HepG2 (cell line): ENCODE measurements at regions not wholly inside any gene's neighbourhood (a gene's known extent, or its start where the extent isn't known, plus 50 kb on each side); places are given as distances from the start of the nearest gene placed in this dataset.

Experiments
- ATAC-seq: fragments of 200-7000 bp; cut with Tn5 transposase; 3 replicates; pipeline ENCODE4 v1.9.1; 2020; ENCODE audit warnings: mild to moderate bottlenecking, moderate library complexity
- BruUV-seq: library from RNA; stranded (reverse); fragments of 400-500 nt; replicated peaks from 2 replicates; lab custom pipeline; 2021; lab: Mats Ljungman, UMichigan
- CTCF ChIA-PET: fragments of 300-600 bp; formaldehyde crosslinking; extraction: SDS; loops from one replicate; lab custom pipeline; 2021; ENCODE audit warnings: low total read pairs, inconsistent platforms, low intra/inter-chr PET ratio; lab: Yijun Ruan, JAX
- POLR2A ChIA-PET: fragments of 350-600 bp; sonication (Branson Sonifier 250); formaldehyde crosslinking; loops from one replicate; lab custom pipeline; 2020; ENCODE audit warnings: antibody characterized with exemption, inconsistent platforms; lab: Yijun Ruan, JAX
- DNase-seq: peaks from one replicate; pipeline ENCODE4 v3.0.0-alpha.2; 2015; ENCODE audit warnings: low spot score
- FAIRE-seq: peaks from 3 replicates; lab custom pipeline; 2011; peaks lifted over from hg19 to GRCh38; lab: Jason Lieb, UNC
- H2AFZ ChIP-seq: one replicate; pipeline ENCODE4 v1.6.1; 2011; ENCODE audit warnings: low read length, inconsistent platforms
- H3K27ac ChIP-seq: fragments of 300-600 bp; 3 replicates; pipeline ENCODE4 v1.8.0; 2011; ENCODE audit warnings: mixed run types, mild to moderate bottlenecking, mixed read lengths, low read length, inconsistent platforms; ENCODE audit not compliant: insufficient read depth; ENCODE audit errors: extremely low read length
- H3K27me3 ChIP-seq, 2 experiments: fragments of 200-600 bp in 1 of 2; 2 replicates in 1 of 2; 3 replicates in 1 of 2; pipeline versions ENCODE4 v1.6.0 to v1.8.0; 2011; ENCODE audit warnings: low read length in 2 of 2, mild to moderate bottlenecking in 2 of 2, moderate library complexity in 2 of 2, inconsistent platforms in 1 of 2; ENCODE audit not compliant: insufficient read depth in 2 of 2, control insufficient read depth in 1 of 2
- H3K36me3 ChIP-seq, 2 experiments: fragments of 200-600 bp in 1 of 2; replicated peaks in 1 of 2; 2 replicates in 1 of 2; 3 replicates in 1 of 2; pipeline versions ENCODE4 v1.5.1 to v1.8.0; 2011; ENCODE audit warnings: low read length in 2 of 2, inconsistent platforms in 1 of 2; ENCODE audit not compliant: insufficient read depth in 2 of 2, control insufficient read depth in 1 of 2
- H3K4me1 ChIP-seq: 2 replicates; pipeline ENCODE4 v1.5.1; 2012; ENCODE audit warnings: low read length, inconsistent platforms; ENCODE audit not compliant: insufficient read depth
- H3K4me2 ChIP-seq: 2 replicates; pipeline ENCODE4 v1.6.0; 2011; ENCODE audit warnings: low read depth, low read length, inconsistent platforms
- H3K4me3 ChIP-seq, 3 experiments: fragments of 200-600 bp in 1 of 3; sonication (generic), shearing (Covaris generic) in 1 of 3; replicated peaks in 1 of 3; 2 replicates each; pipeline ENCODE4 v1.5.1; 2011 to 2016; ENCODE audit warnings: low read length in 3 of 3, inconsistent platforms in 2 of 3, low read depth in 2 of 3, mild to moderate bottlenecking in 2 of 3, control low read depth in 1 of 3, mixed read lengths in 1 of 3; ENCODE audit not compliant: insufficient read depth in 1 of 3
- H3K79me2 ChIP-seq: one replicate; pipeline ENCODE4 v1.6.1; 2011; ENCODE audit warnings: low read length, inconsistent platforms; ENCODE audit not compliant: insufficient read depth
- H3K9ac ChIP-seq: 2 replicates; pipeline ENCODE4 v1.6.0; 2011; ENCODE audit warnings: mild to moderate bottlenecking, low read depth, low read length, inconsistent platforms; ENCODE audit not compliant: insufficient read depth
- H3K9me3 ChIP-seq: 2 replicates; pipeline ENCODE4 v1.5.1; 2012; ENCODE audit warnings: mild to moderate bottlenecking, low read length
- H4K20me1 ChIP-seq: 2 replicates; pipeline ENCODE4 v1.6.0; 2011; ENCODE audit warnings: inconsistent platforms, mild to moderate bottlenecking, low read length, moderate library complexity; ENCODE audit not compliant: insufficient read depth
- HMGA1 ChIP-seq: sonication (generic); formaldehyde crosslinking; conservative IDR thresholded peaks from 2 replicates; pipeline ENCODE4 v1.4.0; 2020; ENCODE audit warnings: missing genetic modification reagents
- NONO ChIP-seq, 2 experiments: fragments of 450-650 bp in 1 of 2; sonication (generic) in 1 of 2; formaldehyde crosslinking in 1 of 2; IDR thresholded peaks in 1 of 2; conservative IDR thresholded peaks in 1 of 2; 2 replicates each; pipeline versions ENCODE4 v1.6.1 to v1.8.0; 2017 to 2022; ENCODE audit warnings: mild to moderate bottlenecking in 1 of 2, missing genetic modification reagents in 1 of 2, moderate library complexity in 1 of 2
- NR1H2 ChIP-seq: sonication (generic); formaldehyde crosslinking; IDR thresholded peaks from 2 replicates; pipeline ENCODE4 v1.8.1; 2022; ENCODE audit warnings: low read depth, missing genetic modification reagents, borderline replicate concordance
- NRL ChIP-seq: sonication (generic); formaldehyde crosslinking; IDR thresholded peaks from 2 replicates; pipeline ENCODE4 v1.5.0; 2020; ENCODE audit warnings: missing genetic modification reagents, mild to moderate bottlenecking, moderate library complexity, borderline replicate concordance
- ZNF232 ChIP-seq: sonication (generic); formaldehyde crosslinking; IDR thresholded peaks from 2 replicates; pipeline ENCODE4 v1.4.0; 2020; ENCODE audit warnings: missing genetic modification reagents, borderline replicate concordance
- ZNF296 ChIP-seq: sonication (generic); formaldehyde crosslinking; conservative IDR thresholded peaks from 2 replicates; pipeline ENCODE4 v1.5.0; 2020; ENCODE audit warnings: mild to moderate bottlenecking, missing genetic modification reagents
- ZNF670 ChIP-seq: sonication (generic); formaldehyde crosslinking; IDR thresholded peaks from 2 replicates; pipeline ENCODE4 v1.8.0; 2022; ENCODE audit warnings: mild to moderate bottlenecking, missing genetic modification reagents, borderline replicate concordance
- WGBS: methylation state at CpG from one replicate; pipeline ENCODE4 v1.1.6; 2017; ENCODE audit warnings: low lambda C conversion rate; 5-methylcytosine and 5-hydroxymethylcytosine counted together
- in situ Hi-C: cut with HindIII; loops from 2 replicates; pipeline ENCODE4 v1.10.0; 2017; ENCODE audit warnings: low pct_unique_long_range_greater_than_20kb; ENCODE audit not compliant: extremely low pct_ligation_motif_present
- intact Hi-C: fragments of 100-400 bp; cut with micrococcal nuclease; formaldehyde crosslinking; loops from one replicate; pipeline ENCODE4 v1.10.0; 2022; ENCODE audit not compliant: unreplicated experiment
- TF ChIP-seq, protein P1 (sequence below): IDR thresholded peaks from 2 replicates; pipeline ENCODE4 v1.6.1; 2016; ENCODE audit warnings: low read depth, control low read depth
- TF ChIP-seq, protein P2 (sequence below): sonication (generic); formaldehyde crosslinking; IDR thresholded peaks from 2 replicates; pipeline ENCODE4 v1.5.0; 2020; ENCODE audit warnings: mild to moderate bottlenecking, low read depth, missing genetic modification reagents, borderline replicate concordance
- TF ChIP-seq, protein P3 (sequence below): sonication (generic); formaldehyde crosslinking; IDR thresholded peaks from 2 replicates; pipeline ENCODE4 v1.8.0; 2022; ENCODE audit warnings: missing genetic modification reagents, mild to moderate bottlenecking, borderline replicate concordance

DNA sequence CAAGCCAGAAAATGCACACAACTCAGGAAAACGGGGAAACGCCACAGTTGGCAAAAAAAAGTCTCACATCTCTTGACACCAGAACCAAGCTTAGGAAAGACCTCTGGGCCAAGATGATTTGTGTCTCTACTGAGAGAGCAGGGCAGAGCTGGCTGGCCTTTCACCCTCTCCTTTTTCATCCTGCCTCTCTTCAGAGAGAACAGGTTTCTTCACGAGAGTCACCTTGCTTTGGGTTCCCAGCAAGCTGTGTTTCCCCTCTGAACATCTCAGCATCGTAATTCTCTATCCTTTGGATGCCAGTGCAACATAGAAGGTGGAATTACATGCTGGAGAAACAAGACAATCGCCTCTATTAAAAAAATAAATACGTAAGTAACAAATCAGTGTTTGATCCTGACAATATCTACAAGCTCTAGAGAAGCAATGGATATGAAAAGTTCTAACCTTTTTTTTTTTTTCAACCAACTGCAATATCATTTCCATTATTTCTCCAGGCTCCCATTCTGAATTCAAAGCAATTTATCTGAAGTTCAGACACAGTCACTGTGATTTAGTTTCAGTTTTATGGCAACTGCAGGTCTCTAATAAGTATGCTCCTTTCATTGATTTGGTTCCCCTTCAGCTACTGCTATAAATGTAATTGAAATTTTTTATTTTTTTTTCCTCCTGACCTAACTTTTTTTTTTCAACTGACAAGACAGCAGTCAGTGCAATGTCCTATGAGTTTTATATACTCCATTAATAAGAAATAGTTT lies 708.6 kb downstream of the DTWD2 start:
- Histone ChIP-seq H3K4me1 (no peaks in the 10 kb centered on the region), H2AFZ (peak overlapping the region; percentile 42), H3K9ac (no peak overlapping the region), H3K79me2 (no peaks in the 10 kb centered on the region), H3K4me2 (no peak overlapping the region), H3K4me3 (no peak overlapping the region), H3K27ac (no peak overlapping the region), H4K20me1 (no peaks in the 10 kb centered on the region), H3K36me3 (no peaks in the 10 kb centered on the region), H3K9me3 (no peaks in the 10 kb centered on the region), H3K27me3 (no peaks in the 10 kb centered on the region)
- WGBS: 1% methylated on average over 6 of the region's 6 CpGs
- intact Hi-C loops: no loop called here
- no TSS peak for BruUV-seq
- FAIRE-seq (no peak), ATAC-seq (no peak), DNase-seq (no peak)
- TF ChIP-seq ZNF670 (CRISPR knock-in tag): no peak
- no peak for TF ChIP-seq NONO (IDR thresholded peaks at IDR 0.05)
- TF ChIP-seq NONO (CRISPR knock-in tag; conservative IDR thresholded peaks at IDR 0.05): no peak
- TF ChIP-seq, protein P1, sequence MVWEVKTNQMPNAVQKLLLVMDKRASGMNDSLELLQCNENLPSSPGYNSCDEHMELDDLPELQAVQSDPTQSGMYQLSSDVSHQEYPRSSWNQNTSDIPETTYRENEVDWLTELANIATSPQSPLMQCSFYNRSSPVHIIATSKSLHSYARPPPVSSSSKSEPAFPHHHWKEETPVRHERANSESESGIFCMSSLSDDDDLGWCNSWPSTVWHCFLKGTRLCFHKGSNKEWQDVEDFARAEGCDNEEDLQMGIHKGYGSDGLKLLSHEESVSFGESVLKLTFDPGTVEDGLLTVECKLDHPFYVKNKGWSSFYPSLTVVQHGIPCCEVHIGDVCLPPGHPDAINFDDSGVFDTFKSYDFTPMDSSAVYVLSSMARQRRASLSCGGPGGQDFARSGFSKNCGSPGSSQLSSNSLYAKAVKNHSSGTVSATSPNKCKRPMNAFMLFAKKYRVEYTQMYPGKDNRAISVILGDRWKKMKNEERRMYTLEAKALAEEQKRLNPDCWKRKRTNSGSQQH (CRISPR knock-in tag): no peak
- TF ChIP-seq, protein P2, sequence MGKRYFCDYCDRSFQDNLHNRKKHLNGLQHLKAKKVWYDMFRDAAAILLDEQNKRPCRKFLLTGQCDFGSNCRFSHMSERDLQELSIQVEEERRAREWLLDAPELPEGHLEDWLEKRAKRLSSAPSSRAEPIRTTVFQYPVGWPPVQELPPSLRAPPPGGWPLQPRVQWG (CRISPR knock-in tag): no peak
- no peak for TF ChIP-seq NR1H2 (CRISPR knock-in tag)
- no peak for TF ChIP-seq ZNF232 (CRISPR knock-in tag)
- TF ChIP-seq HMGA1 (CRISPR knock-in tag): no peak
- no peak for TF ChIP-seq NRL (CRISPR knock-in tag)
- TF ChIP-seq, protein P3, sequence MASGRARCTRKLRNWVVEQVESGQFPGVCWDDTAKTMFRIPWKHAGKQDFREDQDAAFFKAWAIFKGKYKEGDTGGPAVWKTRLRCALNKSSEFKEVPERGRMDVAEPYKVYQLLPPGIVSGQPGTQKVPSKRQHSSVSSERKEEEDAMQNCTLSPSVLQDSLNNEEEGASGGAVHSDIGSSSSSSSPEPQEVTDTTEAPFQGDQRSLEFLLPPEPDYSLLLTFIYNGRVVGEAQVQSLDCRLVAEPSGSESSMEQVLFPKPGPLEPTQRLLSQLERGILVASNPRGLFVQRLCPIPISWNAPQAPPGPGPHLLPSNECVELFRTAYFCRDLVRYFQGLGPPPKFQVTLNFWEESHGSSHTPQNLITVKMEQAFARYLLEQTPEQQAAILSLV: no peak
- TF ChIP-seq ZNF296 (CRISPR knock-in tag): no peak
- POLR2A ChIA-PET: no interaction called here
- in situ Hi-C loops: no loop called here
- CTCF ChIA-PET: no interaction called here
